ENCODE measurements at regions not wholly inside any gene's neighbourhood (a gene's known extent, or its start where the extent isn't known, plus 50 kb on each side); places are given as distances from the start of the nearest gene placed in this dataset.

DNA sequence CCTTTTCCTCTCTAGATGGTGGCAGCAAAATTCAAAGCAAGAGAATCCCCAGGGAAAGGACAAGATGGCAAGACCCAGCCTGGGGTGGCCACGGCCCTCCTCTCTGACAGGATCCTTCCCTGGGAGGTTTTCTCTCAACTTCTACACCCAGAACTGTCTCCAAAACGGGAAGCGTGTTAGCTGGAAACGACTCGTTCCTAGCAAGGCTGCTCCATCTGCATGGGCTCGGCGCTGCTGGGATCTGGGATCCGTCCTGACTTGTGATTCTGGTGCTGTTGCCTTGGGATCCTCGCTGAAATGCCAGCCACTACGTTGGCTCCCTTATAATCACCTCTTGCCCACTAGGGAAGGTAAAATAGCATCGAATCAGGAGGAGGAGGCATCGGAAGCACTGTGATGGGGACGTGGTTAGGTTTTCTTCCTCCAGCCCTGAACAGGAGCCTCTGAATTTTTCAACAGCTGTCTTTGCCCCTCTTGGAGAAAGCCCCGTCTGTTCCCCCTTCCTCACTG, 514.8 kb upstream of the MYT1L start:
- DNase-seq (ENCODE audit: low read depth), result no peak

GRCh38 chr2:2845267-2845666, 514.2 kb upstream of the MYT1L start:
- no peak for DNase-seq (ENCODE audit: low read depth)
- H3K4me3 ChIP-seq (ENCODE audit: low read length), result no peak overlapping the region
- no peak for TF ChIP-seq CTCF (conservative IDR thresholded peaks at IDR 0.05; ENCODE audit: low read length)

More for the DNA sequence above, 514.8 kb upstream of the MYT1L start:
- no peak for TF ChIP-seq CTCF (conservative IDR thresholded peaks at IDR 0.05; ENCODE audit: low read length)
- H3K4me3 ChIP-seq (ENCODE audit: low read length), result no peak overlapping the region

DNA sequence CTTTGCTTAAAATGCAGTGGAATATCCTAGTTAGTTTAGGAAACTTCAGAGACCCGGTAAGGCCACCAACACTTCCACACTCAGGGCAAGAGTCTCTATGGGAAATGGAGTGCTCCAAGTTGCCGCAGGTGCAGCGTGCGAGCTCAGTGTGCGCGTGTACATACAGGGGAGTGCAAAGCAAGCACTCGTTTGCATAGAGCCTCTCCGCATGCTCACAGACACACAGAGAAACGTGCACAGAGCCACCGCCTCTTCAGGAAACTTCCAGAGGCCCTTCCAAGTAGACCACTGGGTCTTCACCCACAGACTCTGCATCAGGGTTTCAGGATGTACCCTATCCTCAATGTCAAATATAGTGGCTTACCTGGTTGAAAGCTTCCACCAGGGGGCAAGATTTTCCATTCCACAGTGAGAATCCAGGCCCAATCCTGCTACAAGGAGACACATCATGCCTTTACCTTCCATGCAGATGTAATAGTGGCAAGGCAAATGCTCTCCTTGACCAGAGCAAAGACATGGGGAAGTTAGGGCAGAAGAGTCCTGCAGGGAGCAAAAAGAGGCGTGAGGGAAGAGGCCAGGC, 513.0 kb upstream of the MYT1L start:
- no peak for TF ChIP-seq CTCF (conservative IDR thresholded peaks at IDR 0.05; ENCODE audit: low read length)
- no peak overlapping the region for H3K4me3 ChIP-seq (ENCODE audit: low read length)
- DNase-seq (ENCODE audit: low read depth), result no peak

GRCh38 chr2:2842466-2842865, 511.4 kb upstream of the MYT1L start:
- no peak overlapping the region for H3K4me3 ChIP-seq (ENCODE audit: low read length)
- no peak for DNase-seq (ENCODE audit: low read depth)
- TF ChIP-seq CTCF (conservative IDR thresholded peaks at IDR 0.05; ENCODE audit: low read length), result no peak

GRCh38 chr2:2840681-2841300, 509.7 kb upstream of the MYT1L start:
- H3K4me3 ChIP-seq (ENCODE audit: low read length), result no peak overlapping the region
- no peak for TF ChIP-seq CTCF (conservative IDR thresholded peaks at IDR 0.05; ENCODE audit: low read length)
- DNase-seq (ENCODE audit: low read depth), result no peak

- no peak overlapping the region for H3K4me3 ChIP-seq (ENCODE audit: low read length)
- no peak for TF ChIP-seq CTCF (conservative IDR thresholded peaks at IDR 0.05; ENCODE audit: low read length)
- no peak for DNase-seq (ENCODE audit: low read depth)
Measured at GRCh38 chr2:2839782-2840531, 508.9 kb upstream of the MYT1L start.

Measured in AG10803 (cell line).